ENCODE measurements at regions not wholly inside any gene's neighbourhood (a gene's known extent, or its start where the extent isn't known, plus 50 kb on each side); places are given as distances from the start of the nearest gene placed in this dataset.

DNA sequence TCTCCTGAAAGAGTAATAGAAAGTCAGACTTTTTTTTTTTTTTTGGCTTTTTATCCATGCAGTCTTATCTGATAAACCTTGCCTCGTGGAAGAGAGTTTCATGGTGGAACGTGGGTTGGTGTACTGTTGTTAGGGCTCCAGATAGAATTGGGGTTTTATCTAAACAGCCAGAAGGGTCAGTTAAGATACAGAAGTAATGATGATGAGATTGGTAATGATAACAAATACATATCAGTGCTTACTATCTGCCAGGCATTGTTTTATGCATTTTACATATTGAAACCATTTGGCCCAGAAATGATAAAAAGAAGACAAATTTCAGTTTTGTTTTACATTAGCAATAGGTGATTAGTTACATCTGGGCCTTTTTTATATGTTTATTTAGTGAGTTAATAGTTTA is 372.8 kb upstream of the PRICKLE1 start:
- no peak for FAIRE-seq
- no peak for DNase-seq (ENCODE audit: insufficient read length, low spot score)
- TF ChIP-seq, protein P1, sequence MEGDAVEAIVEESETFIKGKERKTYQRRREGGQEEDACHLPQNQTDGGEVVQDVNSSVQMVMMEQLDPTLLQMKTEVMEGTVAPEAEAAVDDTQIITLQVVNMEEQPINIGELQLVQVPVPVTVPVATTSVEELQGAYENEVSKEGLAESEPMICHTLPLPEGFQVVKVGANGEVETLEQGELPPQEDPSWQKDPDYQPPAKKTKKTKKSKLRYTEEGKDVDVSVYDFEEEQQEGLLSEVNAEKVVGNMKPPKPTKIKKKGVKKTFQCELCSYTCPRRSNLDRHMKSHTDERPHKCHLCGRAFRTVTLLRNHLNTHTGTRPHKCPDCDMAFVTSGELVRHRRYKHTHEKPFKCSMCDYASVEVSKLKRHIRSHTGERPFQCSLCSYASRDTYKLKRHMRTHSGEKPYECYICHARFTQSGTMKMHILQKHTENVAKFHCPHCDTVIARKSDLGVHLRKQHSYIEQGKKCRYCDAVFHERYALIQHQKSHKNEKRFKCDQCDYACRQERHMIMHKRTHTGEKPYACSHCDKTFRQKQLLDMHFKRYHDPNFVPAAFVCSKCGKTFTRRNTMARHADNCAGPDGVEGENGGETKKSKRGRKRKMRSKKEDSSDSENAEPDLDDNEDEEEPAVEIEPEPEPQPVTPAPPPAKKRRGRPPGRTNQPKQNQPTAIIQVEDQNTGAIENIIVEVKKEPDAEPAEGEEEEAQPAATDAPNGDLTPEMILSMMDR (IDR thresholded peaks at IDR 0.05; ENCODE audit: insufficient read depth, missing control alignments): no peak

DNA sequence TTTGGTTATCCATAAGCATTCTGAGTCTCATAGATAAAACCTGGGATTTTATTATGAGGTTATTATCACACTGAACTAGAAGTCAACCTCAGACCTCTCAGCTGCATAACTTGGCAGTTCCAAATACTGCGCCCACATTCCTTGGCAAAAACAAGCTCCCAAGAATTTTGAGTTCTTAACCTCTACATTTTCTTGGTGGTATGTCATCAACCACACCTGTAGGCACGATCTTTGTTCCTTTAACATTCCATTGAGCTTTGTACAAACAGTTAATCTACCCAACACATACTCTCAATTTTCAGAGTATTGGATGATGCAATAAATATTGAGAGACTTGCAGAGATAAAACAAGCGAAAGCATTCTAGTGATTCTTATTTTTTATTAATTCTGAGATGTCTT is 371.8 kb upstream of the PRICKLE1 start:
- TF ChIP-seq, protein P1 (IDR thresholded peaks at IDR 0.05; ENCODE audit: insufficient read depth, missing control alignments): no peak
- no peak for FAIRE-seq
- DNase-seq (ENCODE audit: insufficient read length, low spot score): no peak

DNA sequence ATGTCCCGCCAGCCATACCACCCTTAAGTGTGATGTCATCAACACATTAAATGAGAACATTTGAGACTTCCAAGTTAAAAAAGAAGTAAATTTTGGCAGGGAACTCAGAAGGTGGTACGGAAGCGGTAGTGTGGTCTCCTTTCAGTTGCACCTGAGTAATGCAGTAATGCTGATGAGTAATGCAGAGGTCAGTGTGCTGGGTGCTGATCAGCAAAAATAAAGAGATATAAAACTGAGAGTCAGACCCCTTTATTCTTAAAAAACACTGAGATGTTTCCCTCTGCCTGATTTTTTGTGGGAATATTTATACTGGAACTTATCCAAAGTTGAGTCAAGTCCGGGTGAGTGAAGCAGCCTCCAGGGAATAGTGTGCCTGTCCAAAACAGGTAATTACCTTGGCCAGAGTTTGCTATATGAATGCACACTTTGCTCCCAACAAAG is 370.6 kb upstream of the PRICKLE1 start:
- TF ChIP-seq, protein P1 (IDR thresholded peaks at IDR 0.05; ENCODE audit: insufficient read depth, missing control alignments): no peak
- FAIRE-seq (no peak), DNase-seq (ENCODE audit: insufficient read length, low spot score) (no peak)

DNA sequence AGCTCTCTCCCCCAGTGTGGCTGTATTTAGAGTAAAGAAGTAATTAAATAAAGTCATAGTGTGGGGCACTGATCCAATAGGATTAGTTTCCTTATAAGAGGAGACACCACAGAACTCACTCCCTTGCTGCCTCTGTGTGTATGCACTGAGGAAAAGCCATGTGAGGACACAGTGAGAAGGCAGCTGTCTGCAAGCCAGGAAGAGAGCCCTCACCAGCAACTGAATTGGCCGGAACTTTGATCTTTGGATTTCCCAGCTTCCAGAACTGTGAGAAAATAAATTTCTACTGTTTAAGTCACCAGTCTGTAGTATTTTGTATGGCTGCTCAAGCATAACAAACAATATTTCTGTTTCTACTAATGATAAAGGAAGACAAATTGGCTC is 368.7 kb upstream of the PRICKLE1 start:
- TF ChIP-seq, protein P1 (IDR thresholded peaks at IDR 0.05; ENCODE audit: insufficient read depth, missing control alignments): no peak
- FAIRE-seq (no peak), DNase-seq (ENCODE audit: insufficient read length, low spot score) (no peak)

DNA sequence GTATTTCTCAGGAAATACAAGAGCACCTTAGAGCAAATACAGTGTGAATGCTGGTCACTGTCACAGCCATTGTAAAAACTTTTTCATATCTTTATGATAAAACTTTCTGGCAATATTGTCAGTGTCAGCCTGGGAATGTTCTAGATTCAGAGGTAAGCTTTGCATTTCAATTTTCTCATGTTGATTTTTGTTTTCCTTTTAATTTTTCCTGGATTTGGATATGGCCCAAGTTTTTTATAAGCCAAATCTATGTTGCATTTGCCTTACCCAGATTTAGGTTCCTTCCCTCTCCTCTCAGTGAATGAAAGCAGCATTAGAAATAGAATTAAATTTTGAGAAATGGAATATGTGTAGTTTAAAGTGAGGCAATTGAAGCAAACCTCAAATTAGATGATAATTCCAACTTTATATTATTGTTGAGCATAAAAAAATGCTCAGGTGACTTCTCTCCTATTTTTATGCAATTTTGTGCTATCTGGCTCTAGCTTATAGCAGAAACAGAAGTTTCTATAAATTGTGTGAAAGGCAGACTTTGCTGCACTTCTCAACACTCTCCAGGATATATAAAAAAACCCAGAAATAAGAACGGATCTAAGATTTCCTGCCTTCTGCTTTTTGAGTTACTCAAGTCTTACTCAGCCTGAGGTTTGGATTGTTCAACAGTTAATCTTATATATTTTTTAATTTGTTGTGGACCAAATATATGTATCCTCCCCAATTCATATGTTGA is 368.2 kb upstream of the PRICKLE1 start:
- DNase-seq (ENCODE audit: insufficient read length, low spot score) (no peak), FAIRE-seq (no peak)
- TF ChIP-seq, protein P1 (IDR thresholded peaks at IDR 0.05; ENCODE audit: insufficient read depth, missing control alignments): no peak

DNA sequence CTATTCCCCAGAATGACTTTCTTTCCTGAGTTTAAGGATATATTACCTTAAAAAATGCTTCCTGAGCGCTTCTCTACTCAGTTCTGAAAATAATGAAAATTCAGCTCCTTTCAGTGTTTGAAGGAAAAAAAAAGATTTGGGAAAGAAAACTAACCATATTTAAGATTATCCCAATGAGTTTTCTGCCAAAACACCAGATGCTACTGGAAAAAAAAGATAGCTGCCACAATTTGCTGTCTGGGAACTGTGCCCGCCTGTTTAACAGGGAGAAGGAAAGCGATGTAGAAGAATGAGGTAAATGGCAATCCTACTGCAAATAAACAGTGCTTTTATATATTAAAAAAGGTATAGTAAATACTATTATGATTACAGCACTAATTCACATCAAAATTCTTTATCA is 367.6 kb upstream of the PRICKLE1 start:
- FAIRE-seq (no peak), DNase-seq (ENCODE audit: insufficient read length, low spot score) (no peak)
- TF ChIP-seq, protein P1 (IDR thresholded peaks at IDR 0.05; ENCODE audit: insufficient read depth, missing control alignments): no peak

DNA sequence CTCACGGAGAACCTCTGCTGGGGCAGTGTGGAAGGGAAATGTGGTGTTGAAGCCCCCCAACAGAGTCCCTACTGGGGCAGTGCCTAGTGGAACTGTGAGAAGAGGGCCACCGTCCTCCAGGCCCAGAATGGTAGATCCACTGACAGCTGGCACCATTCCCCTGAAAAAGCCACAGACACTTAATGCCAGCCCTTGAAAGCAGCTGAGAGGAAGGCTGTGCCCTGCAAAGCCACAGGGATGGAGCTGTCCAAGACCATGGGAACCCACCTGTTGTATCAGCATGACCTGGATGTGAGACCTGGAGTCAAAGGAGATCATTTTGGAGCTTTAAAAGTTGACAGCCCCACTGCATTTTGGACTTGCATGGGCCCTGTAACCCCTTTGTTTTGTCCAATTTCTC is 363.5 kb upstream of the PRICKLE1 start:
- TF ChIP-seq, protein P1 (IDR thresholded peaks at IDR 0.05; ENCODE audit: insufficient read depth, missing control alignments): no peak
- no peak for FAIRE-seq
- no peak for DNase-seq (ENCODE audit: insufficient read length, low spot score)
